H1 (cell line): ENCODE measurements at regions not wholly inside any gene's neighbourhood (a gene's known extent, or its start where the extent isn't known, plus 50 kb on each side); places are given as distances from the start of the nearest gene placed in this dataset.

ENCODE experiments used
- CTCF ChIA-PET: fragments of 300-600 bp; sonication (Branson Sonifier 250); formaldehyde crosslinking; loops from one replicate; lab custom pipeline; 2021; ENCODE audit not compliant: partially characterized antibody; lab: Charles Lee
- POLR2A ChIA-PET: fragments of 300-600 bp; sonication (Branson Sonifier 250); formaldehyde crosslinking; loops from one replicate; lab custom pipeline; 2021; ENCODE audit warnings: inconsistent platforms; ENCODE audit not compliant: partially characterized antibody; lab: Charles Lee
- DNase-seq, 2 experiments: peaks; one replicate each; pipeline versions ENCODE4 v3.0.0 to v3.0.0-alpha.2; 2010 to 2022; ENCODE audit warnings: low spot score in 2 of 2, low read depth in 1 of 2, mixed read lengths in 1 of 2
- FAIRE-seq: peaks from 2 replicates; lab custom pipeline; 2011; peaks lifted over from hg19 to GRCh38; lab: Jason Lieb, UNC
- H2AFZ ChIP-seq: 2 replicates; pipeline ENCODE4 v1.8.1; 2012; ENCODE audit warnings: low read length, inconsistent platforms
- H2AK5ac ChIP-seq: 2 replicates; pipeline ENCODE4 v1.6.1; 2013; ENCODE audit warnings: low read depth, low read length
- H2BK120ac ChIP-seq: replicated peaks from 2 replicates; pipeline ENCODE3; 2013; ENCODE audit warnings: low read depth, low read length, inconsistent platforms
- H2BK12ac ChIP-seq: 2 replicates; pipeline ENCODE4 v1.6.1; 2013; ENCODE audit warnings: low read depth, low read length
- H2BK15ac ChIP-seq: 2 replicates; pipeline ENCODE4 v1.6.1; 2013; ENCODE audit warnings: low read length
- H2BK20ac ChIP-seq: 2 replicates; pipeline ENCODE4 v1.6.1; 2013; ENCODE audit warnings: low read length
- H2BK5ac ChIP-seq: 2 replicates; pipeline ENCODE4 v1.6.1; 2013; ENCODE audit warnings: low read depth, low read length
- H3K14ac ChIP-seq: 2 replicates; pipeline ENCODE4 v1.6.1; 2013; ENCODE audit warnings: inconsistent platforms; ENCODE audit not compliant: insufficient read length
- H3K18ac ChIP-seq: 2 replicates; pipeline ENCODE4 v1.6.1; 2013; ENCODE audit warnings: low read length; ENCODE audit errors: extremely low read depth
- H3K23ac ChIP-seq: 2 replicates; pipeline ENCODE4 v1.6.1; 2013; ENCODE audit warnings: inconsistent platforms; ENCODE audit not compliant: insufficient read length
- H3K23me2 ChIP-seq: 2 replicates; pipeline ENCODE4 v1.6.1; 2013; ENCODE audit warnings: low read depth, low read length
- H3K27ac ChIP-seq: 2 replicates; pipeline ENCODE4 v1.6.1; 2011; ENCODE audit warnings: low read depth, low read length, inconsistent platforms
- H3K27me3 ChIP-seq, 4 experiments: replicated peaks in 1 of 4; 1 replicate in 1 of 4; 2 replicates in 3 of 4; pipeline versions ENCODE4 v1.6.1 to v1.8.1; 2011 to 2013; ENCODE audit warnings: low read length in 3 of 4, mild to moderate bottlenecking in 3 of 4, inconsistent platforms in 2 of 4, mixed read lengths in 2 of 4, moderate library complexity in 1 of 4; ENCODE audit not compliant: control insufficient read depth in 3 of 4, insufficient read depth in 3 of 4; ENCODE audit errors: extremely low read depth in 1 of 4
- H3K36me3 ChIP-seq, 4 experiments: 2 replicates each; pipeline versions ENCODE4 v1.6.1 to v1.8.1; 2011 to 2013; ENCODE audit warnings: mild to moderate bottlenecking in 4 of 4, low read length in 3 of 4, moderate library complexity in 2 of 4, control low read depth in 1 of 4, inconsistent platforms in 1 of 4; ENCODE audit not compliant: insufficient read depth in 4 of 4, control insufficient read depth in 2 of 4
- H3K4ac ChIP-seq: replicated peaks from 2 replicates; pipeline ENCODE3; 2013; ENCODE audit warnings: low read length, low read depth, mixed read lengths, inconsistent platforms; ENCODE audit not compliant: insufficient read length
- H3K4me1 ChIP-seq, 4 experiments: replicated peaks in 1 of 4; 1 replicate in 1 of 4; 2 replicates in 3 of 4; pipeline versions ENCODE4 v1.6.1 to v1.8.1; 2011 to 2013; ENCODE audit warnings: low read length in 3 of 4, inconsistent platforms in 2 of 4, mixed read lengths in 1 of 4; ENCODE audit not compliant: insufficient read depth in 4 of 4, control insufficient read depth in 3 of 4
- H3K4me2 ChIP-seq, 2 experiments: 2 replicates each; pipeline versions ENCODE4 v1.6.1 to v1.8.1; 2011 to 2013; ENCODE audit warnings: low read depth in 2 of 2, low read length in 2 of 2, control low read depth in 1 of 2, inconsistent platforms in 1 of 2, mild to moderate bottlenecking in 1 of 2; ENCODE audit not compliant: insufficient read depth in 1 of 2
- H3K4me3 ChIP-seq, 4 experiments: fragments of 200-600, 300-600 bp in 1 of 4; sonication (generic), shearing (Covaris generic), sonication (Bioruptor Twin) in 1 of 4; 2 replicates each; pipeline versions ENCODE4 v1.5.1 to v1.8.1; 2011 to 2016; ENCODE audit warnings: low read length in 4 of 4, low read depth in 3 of 4, control low read depth in 2 of 4, inconsistent platforms in 2 of 4, mild to moderate bottlenecking in 2 of 4, mixed read lengths in 1 of 4, moderate library complexity in 1 of 4; ENCODE audit not compliant: insufficient read depth in 2 of 4; ENCODE audit errors: extremely low read depth in 1 of 4
- H3K56ac ChIP-seq: replicated peaks from 2 replicates; pipeline ENCODE3; 2013; ENCODE audit warnings: low read depth, mild to moderate bottlenecking, mixed read lengths, low read length, inconsistent platforms; ENCODE audit not compliant: insufficient read length
- H3K79me1 ChIP-seq: 2 replicates; pipeline ENCODE4 v1.6.1; 2013; ENCODE audit warnings: low read depth, low read length, control low read depth
- H3K79me2 ChIP-seq, 2 experiments: 2 replicates each; pipeline versions ENCODE4 v1.6.1 to v1.8.1; 2012 to 2013; ENCODE audit warnings: low read length in 2 of 2, mild to moderate bottlenecking in 2 of 2, inconsistent platforms in 1 of 2; ENCODE audit not compliant: insufficient read depth in 2 of 2, control insufficient read depth in 1 of 2
- H3K9ac ChIP-seq, 4 experiments: replicated peaks in 1 of 4; 1 replicate in 1 of 4; 2 replicates in 3 of 4; pipeline versions ENCODE4 v1.6.1 to v1.8.1; 2011 to 2013; ENCODE audit warnings: low read depth in 3 of 4, low read length in 3 of 4, control low read depth in 2 of 4, mild to moderate bottlenecking in 2 of 4, moderate library complexity in 2 of 4, inconsistent platforms in 1 of 4; ENCODE audit errors: extremely low read depth in 1 of 4
- H3K9me3 ChIP-seq, 2 experiments: 2 replicates each; pipeline versions ENCODE4 v1.6.1 to v1.8.1; 2012 to 2013; ENCODE audit warnings: mild to moderate bottlenecking in 2 of 2, moderate library complexity in 2 of 2, control low read depth in 1 of 2, inconsistent platforms in 1 of 2, low read depth in 1 of 2, low read length in 1 of 2, mixed read lengths in 1 of 2; ENCODE audit not compliant: insufficient read depth in 2 of 2
- H4K20me1 ChIP-seq, 2 experiments: replicated peaks in 1 of 2; 2 replicates each; pipeline versions ENCODE3 to v1.8.1; 2011 to 2013; ENCODE audit warnings: inconsistent platforms in 2 of 2, low read length in 2 of 2, mild to moderate bottlenecking in 1 of 2; ENCODE audit not compliant: insufficient read depth in 2 of 2, control insufficient read depth in 1 of 2
- H4K5ac ChIP-seq: 2 replicates; pipeline ENCODE4 v1.6.1; 2013; ENCODE audit warnings: low read length, low read depth, mixed read lengths, inconsistent platforms; ENCODE audit not compliant: insufficient read length
- H4K8ac ChIP-seq: 2 replicates; pipeline ENCODE4 v1.8.0; 2013; ENCODE audit warnings: mild to moderate bottlenecking, moderate library complexity, low read length, inconsistent platforms; ENCODE audit not compliant: insufficient read depth; ENCODE audit errors: extremely low read depth
- H4K91ac ChIP-seq: replicated peaks from 2 replicates; pipeline ENCODE3; 2013; ENCODE audit warnings: low read length, mixed read lengths, inconsistent platforms; ENCODE audit not compliant: insufficient read length
- KDM1A ChIP-seq: fragments of 200-600, 300-600 bp; sonication (generic); IDR thresholded peaks from 2 replicates; pipeline ENCODE4 v1.7.1; 2016; ENCODE audit warnings: mild to moderate bottlenecking, low read length, borderline replicate concordance
- RNF2 ChIP-seq: fragments of 200-900, 300-1000 bp; sonication (generic); IDR thresholded peaks from 2 replicates; pipeline ENCODE4 v1.7.1; 2016; ENCODE audit warnings: borderline replicate concordance, low read depth, mild to moderate bottlenecking, antibody characterized with exemption, low read length; ENCODE audit not compliant: poor library complexity, severe bottlenecking; ENCODE audit errors: missing control alignments
- WGBS, 2 experiments: shearing (Covaris generic) in 1 of 2; methylation state at CpG; one replicate each; pipeline versions ENCODE4 v1.1.6 to v1.1.7; 2013 to 2015; ENCODE audit warnings: low lambda C conversion rate in 2 of 2, mixed read lengths in 2 of 2, inconsistent platforms in 1 of 2, low coverage in 1 of 2, missing lambda C conversion rate in 1 of 2; ENCODE audit not compliant: insufficient replicate concordance in 2 of 2, insufficient coverage in 1 of 2, insufficient read length in 1 of 2; ENCODE audit errors: extremely low coverage in 1 of 2, missing lambda C conversion rate in 1 of 2; 5-methylcytosine and 5-hydroxymethylcytosine counted together

DNA sequence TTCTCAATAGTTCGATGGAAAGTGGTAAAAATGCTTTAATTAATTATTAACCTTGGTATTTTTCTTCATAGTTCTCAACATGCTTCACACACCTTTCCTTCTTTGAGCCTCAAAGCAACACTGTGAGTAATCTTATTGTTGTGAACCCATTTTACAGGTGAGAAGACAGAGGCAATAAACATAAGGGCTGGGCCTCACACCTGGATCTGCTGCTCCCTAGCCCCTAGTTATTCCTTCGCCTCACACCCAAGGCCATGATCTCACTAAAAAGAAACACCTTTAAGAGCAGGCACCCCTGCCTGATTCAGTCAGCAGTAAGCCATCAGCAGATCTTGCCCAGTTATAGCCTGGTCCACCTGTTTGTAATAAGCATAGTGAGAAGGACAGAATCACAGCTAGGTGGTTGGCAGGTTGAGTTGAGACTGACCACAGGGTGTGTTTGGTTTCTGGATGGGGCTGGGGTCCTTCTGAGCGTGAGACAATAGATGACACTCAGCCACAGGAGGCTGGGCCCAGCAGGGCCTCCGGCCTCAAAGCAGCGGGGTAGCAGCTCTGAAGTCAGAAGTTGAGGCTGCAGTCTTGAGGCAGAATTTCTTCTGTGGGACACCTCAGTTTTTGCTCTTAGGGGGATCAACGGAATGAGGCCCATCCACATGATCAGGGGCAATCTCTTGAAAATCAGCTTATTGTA lies 203.9 kb downstream of the RHOU start:
- ChIA-PET POLR2A (no interaction called here), CTCF (no interaction called here)
- Histone ChIP-seq H2BK5ac (no peak overlapping the region), H2BK120ac (no peak overlapping the region), H3K79me2 (no peaks in the 10 kb centered on the region), H2AFZ (no peak overlapping the region), H3K4me2 (no peak overlapping the region), H3K9ac (no peak overlapping the region), H3K4ac (no peak overlapping the region), H3K9me3 (no peaks in the 10 kb centered on the region), H3K27ac (no peak overlapping the region), H3K79me1 (no peaks in the 10 kb centered on the region), H3K36me3 (no peaks in the 10 kb centered on the region), H2AK5ac (no peak overlapping the region), H3K18ac (no peak overlapping the region), H3K4me3 (no peak overlapping the region), H4K91ac (no peak overlapping the region), H2BK15ac (no peak overlapping the region), H3K56ac (no peak overlapping the region), H3K23me2 (no peaks in the 10 kb centered on the region; the same call in 1 of the 2 replicates), H3K4me1 (peaks cover 0 to 22% (median 11%) of the 10 kb centered on the region in 4 experiments; a peak in 6 of 7 replicates), H2BK12ac (no peak overlapping the region), H2BK20ac (no peak overlapping the region; the same call in 1 of the 2 replicates), H4K8ac (no peak overlapping the region), H4K20me1 (no peaks in the 10 kb centered on the region), H4K5ac (no peak overlapping the region), H3K23ac (no peak overlapping the region), H3K14ac (no peak overlapping the region), H3K27me3 (no peaks in the 10 kb centered on the region)
- TF ChIP-seq KDM1A = peak; percentile 90
- no peak for TF ChIP-seq RNF2
- DNase-seq (no peak), FAIRE-seq (no peak)
- WGBS, 2 experiments = 82% methylated on average over 6 of the region's 6 CpGs; no CpG with 5 or more reads in 1 of the 2 experiments
